ENCODE measurements at regions not wholly inside any gene's neighbourhood (a gene's known extent, or its start where the extent isn't known, plus 50 kb on each side); places are given as distances from the start of the nearest gene placed in this dataset.
A peak's percentile ranks its signal among the peaks of the same experiment; 100 is the strongest.

- H2BK5ac ChIP-seq (ENCODE audit: low read depth, low read length, poor library complexity, severe bottlenecking) = peak overlapping the region; percentile 43
- no peaks in the 10 kb centered on the region for H3K36me3 ChIP-seq (ENCODE audit: control insufficient read depth, insufficient read depth, low read length)
- H2BK20ac ChIP-seq (ENCODE audit: low read depth, low read length) = 0 out of 2 replicates have a peak overlapping the region, but pooled peaks have one; percentile 11
- no peak for TF ChIP-seq CEBPB (IDR thresholded peaks at IDR 0.05; ENCODE audit: low read depth, low read length)
- TF ChIP-seq CTCF (conservative IDR thresholded peaks at IDR 0.05; ENCODE audit: low read depth, low read length) = no peak
- no peak for TF ChIP-seq NFE2L2 (IDR thresholded peaks at IDR 0.05; ENCODE audit: low read depth, low read length)
- TF ChIP-seq RCOR1 (IDR thresholded peaks at IDR 0.05; ENCODE audit: insufficient replicate concordance, low read length) = no peak
- no peak for TF ChIP-seq USF2 (IDR thresholded peaks at IDR 0.05; ENCODE audit: low read depth, low read length)
- TF ChIP-seq CHD1 (IDR thresholded peaks at IDR 0.05; ENCODE audit: low read depth, low read length) = no peak
- TF ChIP-seq ELK1 (IDR thresholded peaks at IDR 0.05; ENCODE audit: borderline replicate concordance, low read depth, low read length) = no peak
- TF ChIP-seq BHLHE40 (IDR thresholded peaks at IDR 0.05; ENCODE audit: low read depth, low read length) = no peak
- no peak for TF ChIP-seq POLR2A (IDR thresholded peaks at IDR 0.05; ENCODE audit: low read depth, low read length)
- TF ChIP-seq RAD21 (IDR thresholded peaks at IDR 0.05; ENCODE audit: low read length) = no peak
- TF ChIP-seq RFX5 (IDR thresholded peaks at IDR 0.05; ENCODE audit: low read depth, low read length) = no peak
- no peak for TF ChIP-seq MXI1 (IDR thresholded peaks at IDR 0.05; ENCODE audit: borderline replicate concordance, low read depth, low read length)
- TF ChIP-seq MAZ (IDR thresholded peaks at IDR 0.05; ENCODE audit: borderline replicate concordance, low read depth, low read length) = no peak
- no peak for TF ChIP-seq FOS (IDR thresholded peaks at IDR 0.05; ENCODE audit: low read depth, low read length)
- TF ChIP-seq SMC3 (IDR thresholded peaks at IDR 0.05; ENCODE audit: low read depth, low read length) = no peak
- in situ Hi-C loops (cut with MboI; ENCODE audit: low sequenced_read_pairs) = no loop called here
- H4K20me1 ChIP-seq (ENCODE audit: insufficient read depth, low read length) = no peaks in the 10 kb centered on the region
- BruUV-seq (replicated peaks) = no TSS peak
- POLR2A ChIA-PET (ENCODE audit: unreplicated experiment) = no interaction called here
- no peak overlapping the region for H2AFZ ChIP-seq (replicated peaks; ENCODE audit: low read length, poor library complexity)
- H3K9me1 ChIP-seq (ENCODE audit: insufficient read depth, low read length) = no peaks in the 10 kb centered on the region
- H3K4me2 ChIP-seq (ENCODE audit: low read depth, low read length) = peak overlapping the region; percentile 50; the same call in 1 of the 2 replicates
- CTCF ChIA-PET = interaction anchor here (1.0 kb wide), 1 partner anchor 63 kb away, joined by 3 read pairs; no protein-coding TSS in a partner anchor
- H3K27me3 ChIP-seq (ENCODE audit: control insufficient read depth, insufficient read depth, low read length) = no peaks in the 10 kb centered on the region
- intact Hi-C loops (cut with micrococcal nuclease) = no loop called here
- no peak overlapping the region for H2AK9ac ChIP-seq (replicated peaks; ENCODE audit: low read depth, low read length, poor library complexity)
- WGBS, 2 experiments (ENCODE audit: extremely low coverage in 2 of 2, insufficient read length in 1 of 2) = no CpG with 5 or more reads among the region's 1 CpG
- H3K56ac ChIP-seq (ENCODE audit: extremely low read depth, insufficient read depth, low read length) = no peak overlapping the region
- ATAC-seq (ENCODE audit: low read depth) (peak; percentile 28), DNase-seq (no peak)
- H4K5ac ChIP-seq (ENCODE audit: low read depth, low read length) = no peak overlapping the region; the same call in 1 of the 2 replicates
- no peak overlapping the region for H3K14ac ChIP-seq (replicated peaks; ENCODE audit: low read depth, low read length)
- dilution Hi-C loops (cut with HindIII; ENCODE audit: low sequenced_read_pairs, unreplicated experiment) = no loop called here
- H3K9me3 ChIP-seq (ENCODE audit: control insufficient read depth, insufficient read depth, low read length) = no peaks in the 10 kb centered on the region; the same call in 1 of the 2 replicates
- peak overlapping the region; percentile 65; the same call in 1 of the 2 replicates for H3K18ac ChIP-seq (ENCODE audit: low read depth, low read length)
- H2BK15ac ChIP-seq (ENCODE audit: low read depth, low read length) = no peak overlapping the region
- no peak overlapping the region; a peak in 1 of 4 replicates for H4K8ac ChIP-seq (ENCODE audit: low read depth in 2 of 2, low read length in 2 of 2)
- no peak overlapping the region for H2AK5ac ChIP-seq (ENCODE audit: low read depth, low read length)
- no peak overlapping the region for H3K23ac ChIP-seq (ENCODE audit: low read depth, low read length)
- H3K4me3 ChIP-seq (ENCODE audit: insufficient read depth, low read depth, low read length) = no peak overlapping the region
- no peak overlapping the region for H3K4ac ChIP-seq (ENCODE audit: low read depth, low read length)
- H3K79me1 ChIP-seq (ENCODE audit: low read depth in 1 of 2, low read length in 2 of 2) = no peaks in the 10 kb centered on the region
- peak overlapping the region; percentile 30; the same call in 1 of the 2 replicates for H2BK120ac ChIP-seq (ENCODE audit: low read depth, low read length)
- H3K4me1 ChIP-seq (ENCODE audit: control insufficient read depth, insufficient read depth, low read length) = peaks cover 2% of the 10 kb centered on the region; the same call in 1 of the 2 replicates
- no peak overlapping the region for H3K9ac ChIP-seq (ENCODE audit: low read depth, low read length)
- H3K27ac ChIP-seq (ENCODE audit: insufficient read depth, low read length) = no peak overlapping the region
- no peak overlapping the region for H4K91ac ChIP-seq (ENCODE audit: insufficient read depth, low read depth, low read length)
Observed at GRCh38 chrX:141405486-141405852, 163.2 kb upstream of the SPANXC start.
